Kidney (tissue), 10 donors: ENCODE measurements at regions not wholly inside any gene's neighbourhood (a gene's known extent, or its start where the extent isn't known, plus 50 kb on each side); places are given as distances from the start of the nearest gene placed in this dataset.
A peak's percentile ranks its signal among the peaks of the same experiment; 100 is the strongest.
"Not testable (repeated sequence)": the region's sequence is repeated elsewhere in the genome, so short reads cannot be mapped to it uniquely, and the experiment has no call there.

Experiments
- DNase-seq, 5 donors: peaks; one replicate each; pipeline ENCODE4 v3.0.0-alpha.2; 2013 to 2020
- FAIRE-seq: peaks from 2 replicates; lab custom pipeline; 2012; peaks lifted over from hg19 to GRCh38; lab: Jason Lieb, UNC
- H3K27ac ChIP-seq, 2 donors: one replicate each; pipeline ENCODE4 v1.7.0; 2013; ENCODE audit warnings: low read depth in 2 of 2, low read length in 2 of 2, inconsistent platforms in 1 of 2
- H3K27me3 ChIP-seq: one replicate; pipeline ENCODE4 v1.7.1; 2013; ENCODE audit warnings: low read length, inconsistent platforms; ENCODE audit not compliant: control insufficient read depth, insufficient read depth
- H3K36me3 ChIP-seq, 3 donors: one replicate each; pipeline versions ENCODE4 v1.7.0 to v1.7.1; 2013; ENCODE audit warnings: low read length in 3 of 3, control low read depth in 1 of 3, inconsistent platforms in 1 of 3; ENCODE audit not compliant: insufficient read depth in 3 of 3, control insufficient read depth in 2 of 3
- H3K4me1 ChIP-seq, 3 donors: one replicate each; pipeline versions ENCODE4 v1.7.0 to v1.7.1; 2013; ENCODE audit warnings: low read length in 3 of 3, inconsistent platforms in 1 of 3, low read depth in 1 of 3; ENCODE audit not compliant: control insufficient read depth in 2 of 3, insufficient read depth in 2 of 3
- H3K4me3 ChIP-seq, 3 donors: one replicate each; pipeline versions ENCODE4 v1.7.0 to v1.8.1; 2013; ENCODE audit warnings: low read length in 3 of 3, control low read depth in 1 of 3, inconsistent platforms in 1 of 3
- H3K9ac ChIP-seq, 3 donors: one replicate each; pipeline versions ENCODE4 v1.7.0 to v1.7.1; 2013; ENCODE audit warnings: low read length in 3 of 3, control low read depth in 1 of 3, inconsistent platforms in 1 of 3
- H3K9me3 ChIP-seq, 3 donors: one replicate each; pipeline versions ENCODE4 v1.7.0 to v1.7.1; 2013; ENCODE audit warnings: low read length in 3 of 3, control low read depth in 1 of 3, inconsistent platforms in 1 of 3; ENCODE audit not compliant: control insufficient read depth in 2 of 3, insufficient read depth in 1 of 3
- intact Hi-C: fragments of 100-400 bp; cut with DNase I; formaldehyde crosslinking; loops from one replicate; pipeline ENCODE4 v1.11.1; 2022
- donor health status: control.
- donor health status: control.
- donor health status: DM: yes; HTN: yes; CAD: no.
- donor health status: Normal renal cell carcinoma (clear cell type).

GRCh38 chr13:52565324-52565723, 76.9 kb upstream of the HNRNPA1L2 start:
- H3K9ac ChIP-seq, FAIRE-seq, intact Hi-C loops, H3K36me3 ChIP-seq, H3K4me1 ChIP-seq, H3K9me3 ChIP-seq, H3K4me3 ChIP-seq, H3K27me3 ChIP-seq, DNase-seq, H3K27ac ChIP-seq: not testable (repeated sequence)

- peak in 4 of 5 donors; percentile 30 to 54 (median 33) for DNase-seq
- not testable (repeated sequence) for H3K9me3 ChIP-seq
These were observed 72.2 kb upstream of the HNRNPA1L2 start for GRCh38 chr13:52569904-52570602.

GRCh38 chr13:52571163-52571562, 71.1 kb upstream of the HNRNPA1L2 start:
- H3K27ac ChIP-seq, H3K9ac ChIP-seq, H3K9me3 ChIP-seq, FAIRE-seq, H3K27me3 ChIP-seq, H3K4me1 ChIP-seq, H3K36me3 ChIP-seq, H3K4me3 ChIP-seq, DNase-seq, intact Hi-C loops: not testable (repeated sequence)

More at GRCh38 chr13:52569904-52570602, 72.2 kb upstream of the HNRNPA1L2 start:
- H3K27me3 ChIP-seq, H3K4me3 ChIP-seq, H3K9ac ChIP-seq, H3K27ac ChIP-seq, H3K4me1 ChIP-seq, H3K36me3 ChIP-seq, intact Hi-C loops: not testable (repeated sequence)
- peak; percentile 63 for FAIRE-seq

- H3K9me3 ChIP-seq, H3K4me3 ChIP-seq, H3K9ac ChIP-seq, H3K4me1 ChIP-seq, H3K27me3 ChIP-seq, FAIRE-seq, DNase-seq, H3K36me3 ChIP-seq, H3K27ac ChIP-seq, intact Hi-C loops: not testable (repeated sequence)
These were observed 59.3 kb upstream of the HNRNPA1L2 start for GRCh38 chr13:52582962-52583361.
